ENCODE measurements at regions not wholly inside any gene's neighbourhood (a gene's known extent, or its start where the extent isn't known, plus 50 kb on each side); places are given as distances from the start of the nearest gene placed in this dataset.
"Not testable (repeated sequence)": the region's sequence is repeated elsewhere in the genome, so short reads cannot be mapped to it uniquely, and the experiment has no call there.

DNA sequence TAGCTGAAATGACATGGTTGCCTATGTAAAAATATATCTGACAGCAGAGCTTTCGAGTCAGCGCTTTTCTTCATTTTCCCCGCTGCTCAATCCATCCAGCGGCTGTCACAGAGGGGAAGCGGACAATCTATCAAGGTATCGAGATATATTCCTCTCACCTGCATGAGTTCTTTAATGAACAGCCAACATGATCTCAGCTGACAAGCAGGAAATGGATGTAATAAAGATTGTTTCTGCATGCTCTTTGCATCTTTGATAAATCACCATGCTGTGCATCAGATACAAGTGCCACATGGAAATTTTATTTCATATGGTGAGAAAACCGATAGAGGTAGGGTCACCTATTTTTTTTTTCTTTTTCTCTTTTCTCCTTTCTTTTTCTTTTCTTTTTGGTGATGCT is 602.3 kb upstream of the MMS22L start:
- in situ Hi-C loops (cut with MboI; ENCODE audit: low sequenced_read_pairs): no loop called here

DNA sequence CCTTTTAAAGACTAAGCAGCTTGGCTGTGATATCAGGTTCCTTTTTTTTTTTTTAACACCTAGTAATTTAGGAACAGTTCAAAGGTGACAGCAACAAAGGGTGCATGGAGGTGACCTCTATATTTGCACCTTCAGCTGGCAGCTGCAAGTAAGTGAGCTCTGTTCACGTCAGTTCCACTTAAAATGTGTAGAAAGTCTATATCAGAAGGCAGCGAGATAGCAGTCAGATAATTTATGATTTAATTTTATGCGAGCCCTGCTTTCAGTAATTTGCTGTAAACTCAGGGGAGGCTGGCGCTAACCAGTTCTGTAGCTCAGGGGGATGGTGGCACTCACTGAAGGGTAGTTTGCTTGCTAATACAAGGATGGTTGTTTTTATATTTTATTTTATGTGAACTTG is 602.8 kb upstream of the MMS22L start:
- in situ Hi-C loops (cut with MboI; ENCODE audit: low sequenced_read_pairs): no loop called here

- in situ Hi-C loops (cut with MboI; ENCODE audit: low sequenced_read_pairs): no loop called here
Measured at GRCh38 chr6:97901531-97901930, 618.5 kb upstream of the MMS22L start.

- in situ Hi-C loops (cut with MboI; ENCODE audit: low sequenced_read_pairs): no loop called here
Measured at GRCh38 chr6:97909380-97909779, 626.4 kb upstream of the MMS22L start.

DNA sequence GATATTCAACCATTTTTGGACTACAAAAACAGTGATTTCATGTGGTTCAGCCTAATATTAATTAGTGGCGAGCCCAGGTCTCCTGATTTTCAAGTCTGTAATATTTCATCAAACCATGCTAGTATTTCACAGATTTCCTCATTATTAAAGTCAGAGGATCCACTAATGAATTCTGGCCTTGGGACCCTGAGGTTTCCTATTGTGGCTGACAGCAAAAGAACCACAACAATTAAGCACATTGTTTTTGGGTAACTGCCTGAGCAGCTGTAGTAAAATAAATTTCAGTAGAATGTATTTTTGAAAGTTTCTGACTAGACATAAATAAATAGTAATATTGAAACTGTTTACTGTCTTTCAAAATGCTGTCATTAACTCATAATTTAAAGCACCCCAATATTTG is 630.7 kb upstream of the MMS22L start:
- in situ Hi-C loops (cut with MboI; ENCODE audit: low sequenced_read_pairs): no loop called here

GRCh38 chr6:97914912-97915311 is 631.9 kb upstream of the MMS22L start:
- in situ Hi-C loops (cut with MboI; ENCODE audit: low sequenced_read_pairs): no loop called here

GRCh38 chr6:97915537-97915936 is 632.5 kb upstream of the MMS22L start:
- in situ Hi-C loops (cut with MboI; ENCODE audit: low sequenced_read_pairs): no loop called here

GRCh38 chr6:97917369-97917768 is 634.4 kb upstream of the MMS22L start:
- in situ Hi-C loops (cut with MboI; ENCODE audit: low sequenced_read_pairs): no loop called here

- in situ Hi-C loops (cut with MboI; ENCODE audit: low sequenced_read_pairs): no loop called here
Measured at GRCh38 chr6:97919046-97919445, 636.0 kb upstream of the MMS22L start.

DNA sequence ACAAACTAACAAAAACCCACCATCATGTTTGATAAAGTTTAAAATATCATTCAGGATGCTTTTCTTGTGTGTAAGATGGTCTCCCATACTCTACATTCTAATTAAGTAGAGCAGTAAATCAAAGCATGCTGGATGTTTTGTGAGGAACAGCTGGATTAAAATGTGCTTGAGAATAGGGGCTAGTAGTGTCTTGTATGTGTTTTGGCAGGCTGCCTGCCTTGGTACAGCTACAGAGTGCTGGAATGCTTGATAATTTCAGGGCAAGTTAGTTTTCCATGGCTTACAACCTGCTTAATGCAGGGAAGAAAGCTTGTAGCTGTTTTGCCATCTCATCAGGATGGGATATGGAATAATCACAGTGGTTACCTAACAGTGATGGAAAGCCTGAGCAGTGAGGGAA is 636.6 kb upstream of the MMS22L start:
- in situ Hi-C loops (cut with MboI; ENCODE audit: low sequenced_read_pairs): no loop called here

DNA sequence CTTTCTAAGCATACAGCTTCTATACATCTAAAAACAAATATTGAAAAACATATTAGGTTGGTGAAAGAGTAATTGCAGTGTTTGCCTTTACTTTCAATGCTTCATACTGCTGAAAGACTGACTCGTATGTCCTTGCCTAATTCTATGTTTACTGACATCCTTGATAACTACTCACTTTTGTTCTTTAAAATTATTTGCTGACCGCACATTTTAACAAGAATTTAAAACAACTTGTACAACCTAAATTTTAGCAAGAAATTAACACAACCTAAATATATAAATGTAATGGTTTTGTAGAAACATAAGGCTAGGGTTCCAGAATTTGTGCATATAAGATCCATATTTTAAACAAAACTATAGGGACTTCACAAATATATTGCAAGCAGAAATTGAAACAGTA is 640.2 kb upstream of the MMS22L start:
- in situ Hi-C loops (cut with MboI; ENCODE audit: low sequenced_read_pairs): no loop called here

- in situ Hi-C loops (cut with MboI; ENCODE audit: low sequenced_read_pairs): no loop called here
Measured at GRCh38 chr6:97925504-97925903, 642.5 kb upstream of the MMS22L start.

- in situ Hi-C loops (cut with MboI; ENCODE audit: low sequenced_read_pairs): no loop called here
Measured at GRCh38 chr6:97939440-97940168, 656.6 kb upstream of the MMS22L start.

DNA sequence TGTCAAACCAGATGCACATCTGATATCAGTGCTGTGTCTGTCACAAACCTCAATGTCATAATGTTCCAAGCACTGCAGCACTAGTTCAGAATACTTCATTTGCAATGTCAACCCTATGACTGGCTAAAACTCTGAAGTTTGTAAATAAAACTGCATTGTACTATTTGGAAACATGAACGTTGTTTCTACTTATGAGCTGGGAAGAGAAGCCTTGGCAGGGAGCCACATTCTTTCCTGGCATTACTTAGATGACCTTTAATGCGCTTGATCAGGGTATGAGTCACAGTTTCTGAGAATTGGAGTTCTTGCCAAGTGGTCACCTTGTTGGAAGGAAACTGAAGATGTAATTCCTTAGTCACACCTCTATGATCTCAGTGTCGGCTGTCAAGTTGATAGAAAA is 664.8 kb upstream of the MMS22L start:
- in situ Hi-C loops (cut with MboI; ENCODE audit: low sequenced_read_pairs): no loop called here

GRCh38 chr6:97958134-97958533 is 675.1 kb upstream of the MMS22L start:
- in situ Hi-C loops (cut with MboI; ENCODE audit: low sequenced_read_pairs): no loop called here

GRCh38 chr6:97963193-97963592 is 680.2 kb upstream of the MMS22L start:
- in situ Hi-C loops (cut with MboI; ENCODE audit: low sequenced_read_pairs): no loop called here

- in situ Hi-C loops (cut with MboI; ENCODE audit: low sequenced_read_pairs): no loop called here
Measured at GRCh38 chr6:97969065-97969464, 686.0 kb upstream of the MMS22L start.

DNA sequence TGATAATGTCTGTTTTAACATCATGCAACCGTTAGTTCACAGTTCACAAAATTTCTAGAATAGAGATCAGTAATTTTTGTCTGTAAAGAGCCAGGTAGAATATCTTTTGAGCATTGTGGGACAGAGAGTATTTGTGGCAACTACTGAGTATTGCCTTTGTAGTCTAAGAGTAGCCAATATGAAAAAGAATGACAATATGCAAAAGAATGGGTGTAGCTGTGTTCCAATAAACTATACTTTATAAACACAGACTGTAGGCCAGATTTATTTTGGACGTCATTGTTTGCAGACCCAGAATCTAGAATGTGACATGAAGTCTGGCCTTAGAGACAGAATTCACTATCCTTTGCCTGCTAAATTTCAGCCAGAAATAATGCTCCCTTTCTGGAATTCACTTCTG is 694.1 kb upstream of the MMS22L start:
- in situ Hi-C loops (cut with MboI; ENCODE audit: low sequenced_read_pairs): no loop called here

DNA sequence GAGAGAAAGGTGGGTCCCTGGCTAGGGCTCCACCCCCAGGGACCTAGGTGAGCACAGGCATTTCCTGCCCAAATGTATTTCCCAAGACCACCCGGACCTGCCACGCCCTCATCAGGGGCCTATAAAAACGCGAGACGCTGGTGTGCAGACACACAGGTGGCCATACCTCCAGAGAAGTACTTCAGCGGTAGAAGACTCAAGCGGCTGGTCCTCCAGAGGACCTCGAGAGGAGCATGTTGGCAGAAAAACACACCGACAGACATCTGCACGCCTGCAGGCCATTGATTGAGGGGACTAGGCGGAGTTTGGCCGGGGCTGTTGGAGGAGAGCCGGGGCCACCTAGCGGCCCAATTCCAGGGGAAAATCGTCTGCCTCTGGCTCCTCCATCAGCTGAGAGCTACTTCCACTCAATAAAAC is 695.8 kb upstream of the MMS22L start:
- in situ Hi-C loops (cut with MboI; ENCODE audit: low sequenced_read_pairs): no loop called here

DNA sequence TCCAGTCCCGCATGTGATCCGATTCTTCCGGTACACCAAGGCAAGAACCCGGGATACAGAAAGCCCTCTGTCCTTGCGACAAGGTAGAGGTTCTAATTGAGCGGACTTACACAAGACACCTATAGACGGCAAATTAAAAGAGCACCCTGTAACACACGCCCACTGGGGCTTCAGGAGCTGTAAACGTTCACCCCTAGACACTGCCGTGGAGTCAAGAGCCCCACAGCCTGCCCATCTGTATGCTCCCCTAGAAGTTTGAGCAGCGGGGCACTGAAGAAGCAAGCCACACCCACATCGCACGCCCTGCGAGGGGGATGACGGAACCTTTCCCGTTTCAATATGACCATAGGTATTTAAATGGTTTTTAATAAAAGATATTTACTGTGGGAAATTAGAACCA is 696.3 kb upstream of the MMS22L start:
- in situ Hi-C loops (cut with MboI; ENCODE audit: low sequenced_read_pairs): not testable (repeated sequence)

DNA sequence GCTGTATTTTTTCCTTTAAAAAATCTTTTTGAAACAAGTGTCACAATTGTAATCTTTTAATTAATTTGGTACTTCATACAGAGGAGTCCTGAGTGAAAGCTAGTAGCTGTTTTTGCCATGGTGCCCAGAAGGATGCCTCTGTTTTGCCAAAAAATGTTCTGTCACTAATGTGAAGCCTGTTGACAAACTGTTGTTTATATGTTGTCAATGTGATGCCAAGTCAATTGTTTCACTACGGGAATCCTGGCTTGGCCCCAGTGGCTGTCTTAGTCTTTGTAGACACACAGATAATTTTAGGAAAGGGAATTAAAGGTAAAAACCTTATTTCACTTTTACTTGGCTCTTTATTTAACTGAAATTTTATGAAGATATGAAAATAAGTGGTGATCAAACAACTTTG is 706.4 kb upstream of the MMS22L start:
- in situ Hi-C loops (cut with MboI; ENCODE audit: low sequenced_read_pairs): no loop called here

DNA sequence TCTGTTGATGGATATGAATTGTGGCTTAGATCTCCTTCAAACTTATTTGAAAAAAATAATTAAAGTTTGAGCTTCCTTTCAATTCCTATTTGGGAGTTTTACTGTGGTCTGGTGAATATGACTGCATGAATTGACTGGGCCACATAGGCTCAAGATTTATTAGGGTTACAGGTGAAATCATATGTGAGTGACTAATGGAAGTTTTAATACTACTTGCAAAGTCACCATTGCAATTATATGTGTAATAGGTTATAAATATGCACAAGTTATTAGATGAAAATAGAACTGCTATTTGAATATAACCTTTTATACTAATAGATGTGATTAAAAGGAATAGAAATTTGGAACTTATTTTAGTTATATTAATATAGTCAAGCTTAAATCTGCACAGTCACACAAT is 712.1 kb upstream of the MMS22L start:
- in situ Hi-C loops (cut with MboI; ENCODE audit: low sequenced_read_pairs): no loop called here

DNA sequence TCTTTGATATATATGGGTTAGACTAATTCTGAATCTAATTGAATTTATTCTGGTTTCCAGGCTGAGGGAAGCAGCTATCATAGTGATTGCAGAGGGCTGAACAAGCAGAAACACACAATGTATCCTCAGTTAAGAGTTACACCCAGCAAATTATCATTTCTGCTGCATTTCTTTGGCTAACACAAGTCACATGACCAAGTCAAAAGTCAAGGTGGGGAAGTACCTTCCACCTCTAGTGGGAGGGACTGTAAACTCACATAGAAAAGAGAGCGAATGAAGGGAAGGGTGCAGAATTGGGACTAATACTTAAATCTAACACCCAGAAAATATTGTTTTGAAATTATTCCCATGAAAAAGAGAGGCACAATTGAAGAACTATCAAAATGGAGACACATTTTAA is 719.7 kb upstream of the MMS22L start:
- in situ Hi-C loops (cut with MboI; ENCODE audit: low sequenced_read_pairs): no loop called here
